Hematopoietic multipotent progenitor cell treated with erythropoietin and hydrocortisone succinate and interleukin-3 and kit ligand, for 4 days (in vitro differentiated cells): ENCODE measurements at regions not wholly inside any gene's neighbourhood (a gene's known extent, or its start where the extent isn't known, plus 50 kb on each side); places are given as distances from the start of the nearest gene placed in this dataset.
"Not testable (repeated sequence)": the region's sequence is repeated elsewhere in the genome, so short reads cannot be mapped to it uniquely, and the experiment has no call there.

ENCODE experiments used
- DNase-seq: peaks from one replicate; pipeline ENCODE4 v3.0.0-alpha.2; 2015

GRCh38 chr17:22044706-22045246 is 352.5 kb downstream of the KCNJ18 start:
- not testable (repeated sequence) for DNase-seq

GRCh38 chr17:22047521-22047920 is 355.2 kb downstream of the KCNJ18 start:
- not testable (repeated sequence) for DNase-seq

- DNase-seq: not testable (repeated sequence)
These were observed 355.9 kb downstream of the KCNJ18 start for GRCh38 chr17:22048226-22048625.

- not testable (repeated sequence) for DNase-seq
These were observed 358.4 kb downstream of the KCNJ18 start for GRCh38 chr17:22050766-22051165.

- not testable (repeated sequence) for DNase-seq
These were observed 360.4 kb downstream of the KCNJ18 start for GRCh38 chr17:22052715-22053114.

GRCh38 chr17:22056566-22056965 is 364.2 kb downstream of the KCNJ18 start:
- not testable (repeated sequence) for DNase-seq

GRCh38 chr17:22075918-22076317 is 383.6 kb downstream of the KCNJ18 start:
- not testable (repeated sequence) for DNase-seq

- not testable (repeated sequence) for DNase-seq
These were observed 396.3 kb downstream of the KCNJ18 start for GRCh38 chr17:22088589-22088988.

- DNase-seq: no peak
These were observed 398.1 kb downstream of the KCNJ18 start for GRCh38 chr17:22090263-22090935.

GRCh38 chr17:22091041-22091679 is 398.8 kb downstream of the KCNJ18 start:
- DNase-seq: not testable (repeated sequence)

- not testable (repeated sequence) for DNase-seq
These were observed 399.5 kb downstream of the KCNJ18 start for GRCh38 chr17:22091840-22092239.

GRCh38 chr17:22095414-22095813 is 403.1 kb downstream of the KCNJ18 start:
- not testable (repeated sequence) for DNase-seq

- not testable (repeated sequence) for DNase-seq
These were observed 407.3 kb downstream of the KCNJ18 start for GRCh38 chr17:22099633-22100032.

- DNase-seq: no peak
These were observed 409.9 kb downstream of the KCNJ18 start for GRCh38 chr17:22102177-22102576.

GRCh38 chr17:22116720-22117119 is 424.4 kb downstream of the KCNJ18 start:
- not testable (repeated sequence) for DNase-seq

- DNase-seq: not testable (repeated sequence)
These were observed 425.1 kb downstream of the KCNJ18 start for GRCh38 chr17:22117401-22117800.

GRCh38 chr17:22119016-22119415 is 426.7 kb downstream of the KCNJ18 start:
- DNase-seq: not testable (repeated sequence)

- not testable (repeated sequence) for DNase-seq
These were observed 427.4 kb downstream of the KCNJ18 start for GRCh38 chr17:22119751-22120150.

GRCh38 chr17:22123536-22124281 is 431.4 kb downstream of the KCNJ18 start:
- DNase-seq: no peak

- DNase-seq: no peak
These were observed 435.8 kb downstream of the KCNJ18 start for GRCh38 chr17:22128171-22128570.

- DNase-seq: no peak
These were observed 436.4 kb downstream of the KCNJ18 start for GRCh38 chr17:22128723-22129122.

GRCh38 chr17:22129920-22130319 is 437.6 kb downstream of the KCNJ18 start:
- not testable (repeated sequence) for DNase-seq

GRCh38 chr17:22131740-22132139 is 439.4 kb downstream of the KCNJ18 start:
- DNase-seq: no peak
